ENCODE measurements at regions not wholly inside any gene's neighbourhood (a gene's known extent, or its start where the extent isn't known, plus 50 kb on each side); places are given as distances from the start of the nearest gene placed in this dataset.

DNA sequence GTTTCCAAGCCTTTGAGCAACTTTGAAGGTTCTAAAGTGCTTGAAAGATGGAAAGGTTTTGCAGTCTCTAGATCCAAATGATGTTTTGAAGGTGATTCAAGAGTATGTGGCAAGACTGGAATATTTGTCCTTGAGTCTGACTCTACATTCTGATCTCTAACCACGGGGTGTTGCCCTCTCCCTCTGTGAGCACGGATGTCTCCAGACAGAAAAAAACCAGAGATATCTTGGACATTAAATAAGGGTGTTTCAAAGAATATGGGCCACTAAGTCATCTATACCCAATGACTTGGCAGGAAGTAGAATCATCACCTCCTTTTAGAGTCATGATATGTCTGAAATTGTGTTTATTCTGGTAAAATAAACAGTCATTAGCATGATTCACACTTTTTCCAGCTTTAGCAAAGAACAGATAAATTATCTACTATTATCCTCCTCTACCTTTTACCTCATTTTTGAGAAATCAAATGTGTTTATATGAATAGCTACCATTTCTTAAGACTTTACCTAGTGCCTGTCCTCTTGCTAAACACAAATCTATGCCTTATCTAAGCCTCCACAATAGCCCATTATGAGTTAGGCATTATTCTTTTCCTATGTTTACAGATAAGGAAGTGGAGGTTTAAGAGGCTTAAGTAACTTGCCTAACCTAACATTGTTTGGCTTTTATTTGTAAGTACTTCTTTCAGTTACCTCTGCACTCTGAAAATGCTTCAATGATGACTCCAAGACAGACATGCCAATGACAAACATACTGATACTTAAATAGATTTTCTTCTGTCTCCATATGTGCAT is 384.4 kb downstream of the BMP2 start:
- no peak overlapping the region for H3K4me2 ChIP-seq (ENCODE audit: control insufficient read depth, extremely low read depth, insufficient read depth, low read depth, low read length)
- no peaks in the 10 kb centered on the region for H4K20me1 ChIP-seq (ENCODE audit: control insufficient read depth, extremely low read depth, insufficient read depth, low read length)
- no peaks in the 10 kb centered on the region for H3K79me2 ChIP-seq (ENCODE audit: control insufficient read depth, insufficient read depth, low read length)
- TF ChIP-seq, protein P1, sequence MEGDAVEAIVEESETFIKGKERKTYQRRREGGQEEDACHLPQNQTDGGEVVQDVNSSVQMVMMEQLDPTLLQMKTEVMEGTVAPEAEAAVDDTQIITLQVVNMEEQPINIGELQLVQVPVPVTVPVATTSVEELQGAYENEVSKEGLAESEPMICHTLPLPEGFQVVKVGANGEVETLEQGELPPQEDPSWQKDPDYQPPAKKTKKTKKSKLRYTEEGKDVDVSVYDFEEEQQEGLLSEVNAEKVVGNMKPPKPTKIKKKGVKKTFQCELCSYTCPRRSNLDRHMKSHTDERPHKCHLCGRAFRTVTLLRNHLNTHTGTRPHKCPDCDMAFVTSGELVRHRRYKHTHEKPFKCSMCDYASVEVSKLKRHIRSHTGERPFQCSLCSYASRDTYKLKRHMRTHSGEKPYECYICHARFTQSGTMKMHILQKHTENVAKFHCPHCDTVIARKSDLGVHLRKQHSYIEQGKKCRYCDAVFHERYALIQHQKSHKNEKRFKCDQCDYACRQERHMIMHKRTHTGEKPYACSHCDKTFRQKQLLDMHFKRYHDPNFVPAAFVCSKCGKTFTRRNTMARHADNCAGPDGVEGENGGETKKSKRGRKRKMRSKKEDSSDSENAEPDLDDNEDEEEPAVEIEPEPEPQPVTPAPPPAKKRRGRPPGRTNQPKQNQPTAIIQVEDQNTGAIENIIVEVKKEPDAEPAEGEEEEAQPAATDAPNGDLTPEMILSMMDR (optimal IDR thresholded peaks at IDR 0.05 in 1 of 3, IDR thresholded peaks at IDR 0.05 in 1 of 3, conservative IDR thresholded peaks at IDR 0.05 in 1 of 3; ENCODE audit: extremely low read depth in 1 of 3, insufficient read depth in 2 of 3, low read length in 3 of 3): no peak
- TF ChIP-seq EZH2 (IDR thresholded peaks at IDR 0.05; ENCODE audit: low read length): no peak
- H3K9me1 ChIP-seq (ENCODE audit: control insufficient read depth, extremely low read depth, insufficient read depth, low read length): no peaks in the 10 kb centered on the region
- H3K27me3 ChIP-seq (ENCODE audit: control insufficient read depth, extremely low read depth, insufficient read depth, low read length): no peaks in the 10 kb centered on the region
- no peaks in the 10 kb centered on the region for H3K9me3 ChIP-seq (ENCODE audit: control insufficient read depth, low read depth, low read length)
- H3K4me3 ChIP-seq (ENCODE audit: control insufficient read depth in 2 of 3, extremely low read depth in 1 of 3, insufficient read depth in 2 of 3, low read depth in 1 of 3, low read length in 3 of 3): no peak overlapping the region
- no peak overlapping the region for H2AFZ ChIP-seq (ENCODE audit: control insufficient read depth, low read length)
- H3K27ac ChIP-seq (ENCODE audit: control insufficient read depth, insufficient read depth, low read length): peak overlapping the region; percentile 10
- H3K36me3 ChIP-seq (ENCODE audit: control insufficient read depth in 2 of 2, extremely low read depth in 1 of 2, insufficient read depth in 2 of 2, low read length in 2 of 2): no peaks in the 10 kb centered on the region
- DNase-seq (ENCODE audit: low read depth, low spot score) (no peak), FAIRE-seq (no peak)
- no peak overlapping the region for H3K9ac ChIP-seq (ENCODE audit: control insufficient read depth, extremely low read depth, insufficient read depth, low read length)
- dilution Hi-C loops (cut with MboI; ENCODE audit: extremely low pct_ligation_motif_present, low sequenced_read_pairs): no loop called here
- H3K4me1 ChIP-seq (ENCODE audit: control insufficient read depth, extremely low read depth, insufficient read depth, low read length): peaks cover 5% of the 10 kb centered on the region

DNA sequence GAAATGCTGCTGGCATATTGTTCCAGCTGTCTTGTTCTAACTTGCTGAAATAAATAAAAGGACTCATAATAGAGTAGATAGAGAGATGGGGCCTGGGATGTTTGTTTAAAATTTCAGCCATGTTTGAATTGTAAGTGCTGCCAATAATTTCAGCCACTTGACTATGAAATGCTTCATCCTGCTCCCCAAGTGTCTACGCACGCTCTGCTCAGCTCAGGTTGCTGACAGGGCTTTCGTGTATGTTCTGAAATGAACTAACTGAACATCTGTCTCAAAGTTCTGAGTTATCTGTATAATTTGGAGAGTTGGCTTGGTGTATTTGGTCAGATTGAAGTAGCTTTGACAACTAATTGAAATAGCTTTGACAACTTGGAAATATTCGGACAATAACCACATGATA is 387.8 kb downstream of the BMP2 start:
- FAIRE-seq (no peak), DNase-seq (ENCODE audit: low read depth, low spot score) (no peak)
- no peak overlapping the region for H2AFZ ChIP-seq (ENCODE audit: control insufficient read depth, low read length)
- H3K9ac ChIP-seq (ENCODE audit: control insufficient read depth, extremely low read depth, insufficient read depth, low read length): no peak overlapping the region
- H3K9me3 ChIP-seq (ENCODE audit: control insufficient read depth, low read depth, low read length): no peaks in the 10 kb centered on the region
- no peak for TF ChIP-seq EZH2 (IDR thresholded peaks at IDR 0.05; ENCODE audit: low read length)
- no peaks in the 10 kb centered on the region for H3K27me3 ChIP-seq (ENCODE audit: control insufficient read depth, extremely low read depth, insufficient read depth, low read length)
- no peaks in the 10 kb centered on the region for H3K36me3 ChIP-seq (ENCODE audit: control insufficient read depth in 2 of 2, extremely low read depth in 1 of 2, insufficient read depth in 2 of 2, low read length in 2 of 2)
- H3K9me1 ChIP-seq (ENCODE audit: control insufficient read depth, extremely low read depth, insufficient read depth, low read length): no peaks in the 10 kb centered on the region
- H4K20me1 ChIP-seq (ENCODE audit: control insufficient read depth, extremely low read depth, insufficient read depth, low read length): no peaks in the 10 kb centered on the region
- H3K79me2 ChIP-seq (ENCODE audit: control insufficient read depth, insufficient read depth, low read length): no peaks in the 10 kb centered on the region
- no peak overlapping the region for H3K4me3 ChIP-seq (ENCODE audit: control insufficient read depth in 2 of 3, extremely low read depth in 1 of 3, insufficient read depth in 2 of 3, low read depth in 1 of 3, low read length in 3 of 3)
- dilution Hi-C loops (cut with MboI; ENCODE audit: extremely low pct_ligation_motif_present, low sequenced_read_pairs): no loop called here
- H3K4me1 ChIP-seq (ENCODE audit: control insufficient read depth, extremely low read depth, insufficient read depth, low read length): peaks cover 7% of the 10 kb centered on the region
- H3K27ac ChIP-seq (ENCODE audit: control insufficient read depth, insufficient read depth, low read length): no peak overlapping the region
- H3K4me2 ChIP-seq (ENCODE audit: control insufficient read depth, extremely low read depth, insufficient read depth, low read depth, low read length): no peak overlapping the region

GRCh38 chr20:7155794-7156193 is 388.3 kb downstream of the BMP2 start:
- H3K4me2 ChIP-seq (ENCODE audit: control insufficient read depth, extremely low read depth, insufficient read depth, low read depth, low read length): no peak overlapping the region
- FAIRE-seq (no peak), DNase-seq (ENCODE audit: low read depth, low spot score) (no peak)
- H3K36me3 ChIP-seq (ENCODE audit: control insufficient read depth in 2 of 2, extremely low read depth in 1 of 2, insufficient read depth in 2 of 2, low read length in 2 of 2): no peaks in the 10 kb centered on the region
- peaks cover 8% of the 10 kb centered on the region for H3K4me1 ChIP-seq (ENCODE audit: control insufficient read depth, extremely low read depth, insufficient read depth, low read length)
- no peaks in the 10 kb centered on the region for H3K27me3 ChIP-seq (ENCODE audit: control insufficient read depth, extremely low read depth, insufficient read depth, low read length)
- H3K9me3 ChIP-seq (ENCODE audit: control insufficient read depth, low read depth, low read length): no peaks in the 10 kb centered on the region
- TF ChIP-seq EZH2 (IDR thresholded peaks at IDR 0.05; ENCODE audit: low read length): no peak
- TF ChIP-seq, protein P1 (optimal IDR thresholded peaks at IDR 0.05 in 1 of 3, IDR thresholded peaks at IDR 0.05 in 1 of 3, conservative IDR thresholded peaks at IDR 0.05 in 1 of 3; ENCODE audit: extremely low read depth in 1 of 3, insufficient read depth in 2 of 3, low read length in 3 of 3): no peak
- H4K20me1 ChIP-seq (ENCODE audit: control insufficient read depth, extremely low read depth, insufficient read depth, low read length): no peaks in the 10 kb centered on the region
- H3K79me2 ChIP-seq (ENCODE audit: control insufficient read depth, insufficient read depth, low read length): no peaks in the 10 kb centered on the region
- no peak overlapping the region for H2AFZ ChIP-seq (ENCODE audit: control insufficient read depth, low read length)
- H3K4me3 ChIP-seq (ENCODE audit: control insufficient read depth in 2 of 3, extremely low read depth in 1 of 3, insufficient read depth in 2 of 3, low read depth in 1 of 3, low read length in 3 of 3): no peak overlapping the region
- no peak overlapping the region for H3K9ac ChIP-seq (ENCODE audit: control insufficient read depth, extremely low read depth, insufficient read depth, low read length)
- H3K27ac ChIP-seq (ENCODE audit: control insufficient read depth, insufficient read depth, low read length): no peak overlapping the region
- no peaks in the 10 kb centered on the region for H3K9me1 ChIP-seq (ENCODE audit: control insufficient read depth, extremely low read depth, insufficient read depth, low read length)
- dilution Hi-C loops (cut with MboI; ENCODE audit: extremely low pct_ligation_motif_present, low sequenced_read_pairs): no loop called here

Measured in keratinocyte (primary cell).